HCT116 (cell line): ENCODE measurements at regions not wholly inside any gene's neighbourhood (a gene's known extent, or its start where the extent isn't known, plus 50 kb on each side); places are given as distances from the start of the nearest gene placed in this dataset.

Source experiments
- ATAC-seq: fragments of 200-7000 bp; cut with Tn5 transposase; 2 replicates; pipeline ENCODE4 v1.9.1; 2020; ENCODE audit warnings: mild to moderate bottlenecking, moderate library complexity
- BruUV-seq: library from RNA; stranded (reverse); fragments of 400-500 nt; replicated peaks from 2 replicates; lab custom pipeline; 2021; lab: Mats Ljungman, UMichigan
- CTCF ChIA-PET: fragments of 300-600 bp; sonication (Branson Sonifier 250); formaldehyde crosslinking; loops from one replicate; lab custom pipeline; 2021; ENCODE audit warnings: antibody characterized with exemption; lab: Charles Lee
- POLR2A ChIA-PET: fragments of 300-600, 350-600 bp; sonication (Branson Sonifier 250); formaldehyde crosslinking; loops from one replicate; lab custom pipeline; 2021; ENCODE audit warnings: antibody characterized with exemption; lab: Charles Lee
- RAD21 ChIA-PET, 2 experiments: fragments of 300-600 bp; sonication (Branson Sonifier 250); formaldehyde crosslinking; loops; one replicate each; lab custom pipeline; 2023; ENCODE audit warnings: low total read pairs in 2 of 2; ENCODE audit not compliant: uncharacterized antibody in 2 of 2, unreplicated experiment in 2 of 2, low non-redundant PET in 1 of 2; lab: Charles Lee
- DNase-seq: peaks from one replicate; pipeline ENCODE4 v3.0.0-alpha.2; 2010; ENCODE audit warnings: low read depth, low spot score
- H2AFZ ChIP-seq: fragments of 200-600 bp; shearing (Covaris generic), sonication (generic); 2 replicates; pipeline ENCODE4 v1.6.1; 2017; ENCODE audit warnings: low read depth, mixed run types, mixed read lengths, antibody characterized with exemption, low read length; ENCODE audit not compliant: poor library complexity, severe bottlenecking
- H3K27ac ChIP-seq: 2 replicates; pipeline ENCODE4 v1.5.1; 2012; ENCODE audit warnings: low read depth, low read length
- H3K27me3 ChIP-seq: fragments of 200-600 bp; sonication (generic); 2 replicates; pipeline ENCODE4 v1.6.1; 2016; ENCODE audit warnings: mixed run types, low read length, mixed read lengths; ENCODE audit not compliant: insufficient read depth
- H3K36me3 ChIP-seq, 2 experiments: fragments of 200-500 bp in 1 of 2; fragments of 200-600 bp in 1 of 2; sonication (Bioruptor generic) in 1 of 2; sonication (generic) in 1 of 2; 2 replicates each; pipeline versions ENCODE4 v1.5.1 to v1.6.1; 2014 to 2016; ENCODE audit warnings: low read length in 2 of 2, inconsistent platforms in 1 of 2, mixed read lengths in 1 of 2, mixed run types in 1 of 2; ENCODE audit not compliant: insufficient read depth in 2 of 2, control insufficient read depth in 1 of 2
- H3K4me1 ChIP-seq, 2 experiments: fragments of 200-600 bp in 1 of 2; sonication (generic) in 1 of 2; 2 replicates each; pipeline versions ENCODE4 v1.5.1 to v1.6.1; 2012 to 2017; ENCODE audit warnings: low read length in 2 of 2, inconsistent platforms in 1 of 2, mild to moderate bottlenecking in 1 of 2, mixed read lengths in 1 of 2, mixed run types in 1 of 2, moderate library complexity in 1 of 2; ENCODE audit not compliant: insufficient read depth in 2 of 2, control insufficient read depth in 1 of 2
- H3K4me2 ChIP-seq: fragments of 200-600 bp; sonication (generic); 2 replicates; pipeline ENCODE4 v1.6.1; 2017; ENCODE audit warnings: mixed run types, low read length, mixed read lengths
- H3K4me3 ChIP-seq, 2 experiments: fragments of 200-600 bp in 1 of 2; sonication (generic) in 1 of 2; replicated peaks in 1 of 2; 2 replicates each; pipeline ENCODE4 v1.5.1; 2011 to 2016; ENCODE audit warnings: low read length in 2 of 2, control low read depth in 1 of 2, low read depth in 1 of 2, mild to moderate bottlenecking in 1 of 2, mixed read lengths in 1 of 2, mixed run types in 1 of 2
- H3K79me2 ChIP-seq: fragments of 200-600 bp; sonication (generic); 2 replicates; pipeline ENCODE4 v1.6.1; 2017; ENCODE audit warnings: mild to moderate bottlenecking, mixed run types, low read length, moderate library complexity, mixed read lengths; ENCODE audit not compliant: insufficient read depth
- H3K9ac ChIP-seq: fragments of 200-600 bp; sonication (generic); 2 replicates; pipeline ENCODE4 v1.6.1; 2016; ENCODE audit warnings: low read length, mixed read lengths
- H3K9me2 ChIP-seq: fragments of 200-600 bp; sonication (generic), shearing (Covaris generic); 2 replicates; pipeline ENCODE4 v1.6.1; 2017; ENCODE audit warnings: mixed run types, mild to moderate bottlenecking, moderate library complexity; ENCODE audit not compliant: insufficient read depth
- H3K9me3 ChIP-seq, 2 experiments: fragments of 200-500 bp in 1 of 2; fragments of 200-600 bp in 1 of 2; sonication (Bioruptor generic) in 1 of 2; sonication (generic) in 1 of 2; 2 replicates each; pipeline ENCODE4 v1.6.1; 2014 to 2017; ENCODE audit warnings: low read length in 2 of 2, mixed read lengths in 2 of 2, inconsistent platforms in 1 of 2, low read depth in 1 of 2, mild to moderate bottlenecking in 1 of 2, mixed run types in 1 of 2, moderate library complexity in 1 of 2; ENCODE audit not compliant: control insufficient read depth in 1 of 2, insufficient read depth in 1 of 2
- H4K20me1 ChIP-seq: fragments of 200-600 bp; sonication (generic), shearing (Covaris generic); 2 replicates; pipeline ENCODE4 v1.6.1; 2017; ENCODE audit warnings: mixed run types, mild to moderate bottlenecking, moderate library complexity; ENCODE audit not compliant: insufficient read depth
- CBX3 ChIP-seq: IDR thresholded peaks from 2 replicates; pipeline ENCODE4 v1.6.1; 2012; ENCODE audit warnings: low read depth
- ELF1 ChIP-seq: IDR thresholded peaks from 2 replicates; pipeline ENCODE4 v1.6.1; 2012; ENCODE audit warnings: low read depth, borderline replicate concordance
- EZH2 ChIP-seq: fragments of 200-600 bp; sonication (generic); IDR thresholded peaks from 2 replicates; pipeline ENCODE4 v1.6.1; 2017; ENCODE audit warnings: antibody characterized with exemption, mixed run types
- JUND ChIP-seq: IDR thresholded peaks from 2 replicates; pipeline ENCODE4 v1.6.1; 2012
- POLR2A ChIP-seq: IDR thresholded peaks from 2 replicates; pipeline ENCODE4 v1.7.0; 2011; ENCODE audit warnings: borderline replicate concordance; ENCODE audit not compliant: insufficient read depth, insufficient read length; ENCODE audit errors: extremely low read depth
- POLR2AphosphoS5 ChIP-seq: IDR thresholded peaks from 2 replicates; pipeline ENCODE4 v1.6.1; 2011; ENCODE audit warnings: mild to moderate bottlenecking, low read depth, low read length, moderate library complexity
- RAD21 ChIP-seq: IDR thresholded peaks from 2 replicates; pipeline ENCODE4 v1.6.1; 2012; ENCODE audit warnings: low read depth, mild to moderate bottlenecking
- SIN3A ChIP-seq: IDR thresholded peaks from 2 replicates; pipeline ENCODE4 v1.6.1; 2012; ENCODE audit warnings: low read depth
- SP1 ChIP-seq: IDR thresholded peaks from 2 replicates; pipeline ENCODE4 v1.6.1; 2012; ENCODE audit warnings: low read depth
- SRF ChIP-seq: IDR thresholded peaks from 2 replicates; pipeline ENCODE4 v1.6.1; 2012; ENCODE audit warnings: low read depth
- TCF7L2 ChIP-seq: IDR thresholded peaks from 2 replicates; pipeline ENCODE4 v1.7.0; 2011; ENCODE audit warnings: borderline replicate concordance, inconsistent platforms; ENCODE audit not compliant: insufficient read depth, insufficient read length; ENCODE audit errors: extremely low read depth
- YY1 ChIP-seq: IDR thresholded peaks from 2 replicates; pipeline ENCODE4 v1.6.1; 2011; ENCODE audit warnings: low read length, low read depth, moderate library complexity, mild to moderate bottlenecking; ENCODE audit not compliant: insufficient replicate concordance; ENCODE audit errors: extremely low read depth
- ZNF274 ChIP-seq: fragments of 200-500 bp; sonication (Bioruptor generic); IDR thresholded peaks from 2 replicates; pipeline ENCODE4 v1.6.1; 2014; ENCODE audit warnings: mild to moderate bottlenecking, low read depth, low read length, inconsistent platforms
- intact Hi-C: fragments of 100-400 bp; cut with micrococcal nuclease; formaldehyde crosslinking; loops from 2 replicates; pipeline ENCODE4 v1.10.0; 2022
- TF ChIP-seq, protein P1 (sequence below): IDR thresholded peaks from 2 replicates; pipeline ENCODE4 v1.6.1; 2012; ENCODE audit warnings: low read depth
- TF ChIP-seq, protein P2 (sequence below): IDR thresholded peaks from 2 replicates; pipeline ENCODE4 v1.6.1; 2012
- TF ChIP-seq, protein P3 (sequence below), 3 experiments: fragments of 200-600 bp in 1 of 3; sonication (generic) in 1 of 3; IDR thresholded peaks in 2 of 3; conservative IDR thresholded peaks in 1 of 3; 2 replicates each; pipeline ENCODE4 v1.5.1; 2012 to 2017; ENCODE audit warnings: low read depth in 2 of 3, low read length in 2 of 3, antibody characterized with exemption in 1 of 3, borderline replicate concordance in 1 of 3, control low read depth in 1 of 3, mild to moderate bottlenecking in 1 of 3, mixed read lengths in 1 of 3, mixed run types in 1 of 3, moderate library complexity in 1 of 3; ENCODE audit not compliant: insufficient read depth in 1 of 3
- TF ChIP-seq, protein P4 (sequence below): IDR thresholded peaks from 2 replicates; pipeline ENCODE4 v1.6.1; 2011; ENCODE audit warnings: mild to moderate bottlenecking, low read length, moderate library complexity; ENCODE audit not compliant: insufficient replicate concordance; ENCODE audit errors: extremely low read depth

DNA sequence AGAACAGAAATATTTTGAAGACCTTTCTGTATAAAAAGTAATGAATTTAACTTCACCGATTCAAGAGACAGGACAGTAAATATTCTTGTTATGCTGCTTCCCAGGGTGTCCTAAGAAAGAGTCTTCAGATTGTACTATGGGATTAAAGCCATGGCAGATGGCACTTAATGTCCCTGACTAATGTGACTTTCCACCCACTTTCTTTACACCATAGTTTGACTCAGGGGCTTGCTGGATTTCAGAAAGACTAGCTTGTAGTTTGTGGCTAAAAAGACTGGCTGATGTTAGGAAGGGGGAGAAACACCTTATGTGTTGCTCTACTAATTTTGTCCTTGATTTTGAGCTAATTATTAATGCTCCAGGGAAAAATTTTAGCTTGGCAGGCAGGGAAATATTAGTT lies 75.9 kb downstream of the UTRN start:
- RAD21 ChIA-PET = no interaction called here
- no peaks in the 10 kb centered on the region for H3K79me2 ChIP-seq
- H3K4me2 ChIP-seq = peak overlapping the region; percentile 41; the same call in 1 of the 2 replicates
- H3K4me1 ChIP-seq = peaks cover 24 to 29% of the 10 kb centered on the region in 2 experiments
- CTCF ChIA-PET = no interaction called here
- no peaks in the 10 kb centered on the region for H3K27me3 ChIP-seq
- no peak overlapping the region for H2AFZ ChIP-seq
- H3K4me3 ChIP-seq = no peak overlapping the region
- H3K36me3 ChIP-seq = no peaks in the 10 kb centered on the region
- no peaks in the 10 kb centered on the region for H4K20me1 ChIP-seq
- ATAC-seq (no peak), DNase-seq (no peak)
- no TSS peak for BruUV-seq
- intact Hi-C loops = no loop called here
- H3K9me2 ChIP-seq = no peaks in the 10 kb centered on the region
- TF ChIP-seq ZNF274 (no peak), JUND (no peak), YY1 (no peak), POLR2AphosphoS5 (no peak), SRF (no peak), ELF1 (no peak), RAD21 (no peak), EZH2 (no peak), SIN3A (no peak), POLR2A (no peak), SP1 (no peak), TCF7L2 (no peak), CBX3 (no peak)
- TF ChIP-seq, protein P1, sequence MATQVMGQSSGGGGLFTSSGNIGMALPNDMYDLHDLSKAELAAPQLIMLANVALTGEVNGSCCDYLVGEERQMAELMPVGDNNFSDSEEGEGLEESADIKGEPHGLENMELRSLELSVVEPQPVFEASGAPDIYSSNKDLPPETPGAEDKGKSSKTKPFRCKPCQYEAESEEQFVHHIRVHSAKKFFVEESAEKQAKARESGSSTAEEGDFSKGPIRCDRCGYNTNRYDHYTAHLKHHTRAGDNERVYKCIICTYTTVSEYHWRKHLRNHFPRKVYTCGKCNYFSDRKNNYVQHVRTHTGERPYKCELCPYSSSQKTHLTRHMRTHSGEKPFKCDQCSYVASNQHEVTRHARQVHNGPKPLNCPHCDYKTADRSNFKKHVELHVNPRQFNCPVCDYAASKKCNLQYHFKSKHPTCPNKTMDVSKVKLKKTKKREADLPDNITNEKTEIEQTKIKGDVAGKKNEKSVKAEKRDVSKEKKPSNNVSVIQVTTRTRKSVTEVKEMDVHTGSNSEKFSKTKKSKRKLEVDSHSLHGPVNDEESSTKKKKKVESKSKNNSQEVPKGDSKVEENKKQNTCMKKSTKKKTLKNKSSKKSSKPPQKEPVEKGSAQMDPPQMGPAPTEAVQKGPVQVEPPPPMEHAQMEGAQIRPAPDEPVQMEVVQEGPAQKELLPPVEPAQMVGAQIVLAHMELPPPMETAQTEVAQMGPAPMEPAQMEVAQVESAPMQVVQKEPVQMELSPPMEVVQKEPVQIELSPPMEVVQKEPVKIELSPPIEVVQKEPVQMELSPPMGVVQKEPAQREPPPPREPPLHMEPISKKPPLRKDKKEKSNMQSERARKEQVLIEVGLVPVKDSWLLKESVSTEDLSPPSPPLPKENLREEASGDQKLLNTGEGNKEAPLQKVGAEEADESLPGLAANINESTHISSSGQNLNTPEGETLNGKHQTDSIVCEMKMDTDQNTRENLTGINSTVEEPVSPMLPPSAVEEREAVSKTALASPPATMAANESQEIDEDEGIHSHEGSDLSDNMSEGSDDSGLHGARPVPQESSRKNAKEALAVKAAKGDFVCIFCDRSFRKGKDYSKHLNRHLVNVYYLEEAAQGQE = no peak
- TF ChIP-seq, protein P2, sequence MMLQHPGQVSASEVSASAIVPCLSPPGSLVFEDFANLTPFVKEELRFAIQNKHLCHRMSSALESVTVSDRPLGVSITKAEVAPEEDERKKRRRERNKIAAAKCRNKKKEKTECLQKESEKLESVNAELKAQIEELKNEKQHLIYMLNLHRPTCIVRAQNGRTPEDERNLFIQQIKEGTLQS = no peak
- TF ChIP-seq, protein P3, sequence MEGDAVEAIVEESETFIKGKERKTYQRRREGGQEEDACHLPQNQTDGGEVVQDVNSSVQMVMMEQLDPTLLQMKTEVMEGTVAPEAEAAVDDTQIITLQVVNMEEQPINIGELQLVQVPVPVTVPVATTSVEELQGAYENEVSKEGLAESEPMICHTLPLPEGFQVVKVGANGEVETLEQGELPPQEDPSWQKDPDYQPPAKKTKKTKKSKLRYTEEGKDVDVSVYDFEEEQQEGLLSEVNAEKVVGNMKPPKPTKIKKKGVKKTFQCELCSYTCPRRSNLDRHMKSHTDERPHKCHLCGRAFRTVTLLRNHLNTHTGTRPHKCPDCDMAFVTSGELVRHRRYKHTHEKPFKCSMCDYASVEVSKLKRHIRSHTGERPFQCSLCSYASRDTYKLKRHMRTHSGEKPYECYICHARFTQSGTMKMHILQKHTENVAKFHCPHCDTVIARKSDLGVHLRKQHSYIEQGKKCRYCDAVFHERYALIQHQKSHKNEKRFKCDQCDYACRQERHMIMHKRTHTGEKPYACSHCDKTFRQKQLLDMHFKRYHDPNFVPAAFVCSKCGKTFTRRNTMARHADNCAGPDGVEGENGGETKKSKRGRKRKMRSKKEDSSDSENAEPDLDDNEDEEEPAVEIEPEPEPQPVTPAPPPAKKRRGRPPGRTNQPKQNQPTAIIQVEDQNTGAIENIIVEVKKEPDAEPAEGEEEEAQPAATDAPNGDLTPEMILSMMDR (IDR thresholded peaks at IDR 0.05 in 2 of 3, conservative IDR thresholded peaks at IDR 0.05 in 1 of 3; ENCODE audit: borderline replicate concordance in 1 of 3, insufficient read depth in 1 of 3, low read depth in 2 of 3, low read length in 2 of 3) = no peak
- TF ChIP-seq, protein P4, sequence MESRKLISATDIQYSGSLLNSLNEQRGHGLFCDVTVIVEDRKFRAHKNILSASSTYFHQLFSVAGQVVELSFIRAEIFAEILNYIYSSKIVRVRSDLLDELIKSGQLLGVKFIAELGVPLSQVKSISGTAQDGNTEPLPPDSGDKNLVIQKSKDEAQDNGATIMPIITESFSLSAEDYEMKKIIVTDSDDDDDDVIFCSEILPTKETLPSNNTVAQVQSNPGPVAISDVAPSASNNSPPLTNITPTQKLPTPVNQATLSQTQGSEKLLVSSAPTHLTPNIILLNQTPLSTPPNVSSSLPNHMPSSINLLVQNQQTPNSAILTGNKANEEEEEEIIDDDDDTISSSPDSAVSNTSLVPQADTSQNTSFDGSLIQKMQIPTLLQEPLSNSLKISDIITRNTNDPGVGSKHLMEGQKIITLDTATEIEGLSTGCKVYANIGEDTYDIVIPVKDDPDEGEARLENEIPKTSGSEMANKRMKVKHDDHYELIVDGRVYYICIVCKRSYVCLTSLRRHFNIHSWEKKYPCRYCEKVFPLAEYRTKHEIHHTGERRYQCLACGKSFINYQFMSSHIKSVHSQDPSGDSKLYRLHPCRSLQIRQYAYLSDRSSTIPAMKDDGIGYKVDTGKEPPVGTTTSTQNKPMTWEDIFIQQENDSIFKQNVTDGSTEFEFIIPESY = no peak
- POLR2A ChIA-PET = no interaction called here
- no peak overlapping the region for H3K27ac ChIP-seq
- no peaks in the 10 kb centered on the region for H3K9me3 ChIP-seq
- H3K9ac ChIP-seq = no peak overlapping the region
